ENCODE measurements at regions not wholly inside any gene's neighbourhood (a gene's known extent, or its start where the extent isn't known, plus 50 kb on each side); places are given as distances from the start of the nearest gene placed in this dataset.

DNA sequence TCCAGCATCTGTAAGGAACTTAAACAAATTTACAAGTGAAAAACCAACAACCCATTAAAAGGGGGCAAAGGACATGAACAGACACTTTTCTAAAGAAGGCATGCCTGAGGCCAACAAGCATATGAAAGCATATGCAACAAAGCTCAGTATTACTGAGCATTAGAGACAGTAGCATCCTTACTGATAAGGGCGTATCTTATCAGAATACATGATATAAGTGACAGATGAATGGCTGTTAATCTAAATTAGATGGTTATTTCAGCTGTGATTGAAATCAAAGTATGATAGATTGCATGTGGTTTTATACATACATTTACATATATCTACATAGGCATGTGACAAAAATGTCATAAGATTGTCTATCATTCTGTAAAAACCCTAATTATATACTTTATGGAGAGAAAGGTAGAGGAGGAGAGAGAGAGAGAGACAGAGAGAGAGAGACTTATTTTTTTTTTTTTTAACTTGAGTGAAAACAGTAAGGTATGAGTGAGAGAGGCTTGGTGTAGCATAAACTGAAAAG, 1240.7 kb downstream of the FAM181B start:
- no peaks in the 10 kb centered on the region for H3K27me3 ChIP-seq (ENCODE audit: control insufficient read depth, insufficient read depth, low read length)
- DNase-seq (ENCODE audit: low read depth), result no peak
- TF ChIP-seq, protein P1, sequence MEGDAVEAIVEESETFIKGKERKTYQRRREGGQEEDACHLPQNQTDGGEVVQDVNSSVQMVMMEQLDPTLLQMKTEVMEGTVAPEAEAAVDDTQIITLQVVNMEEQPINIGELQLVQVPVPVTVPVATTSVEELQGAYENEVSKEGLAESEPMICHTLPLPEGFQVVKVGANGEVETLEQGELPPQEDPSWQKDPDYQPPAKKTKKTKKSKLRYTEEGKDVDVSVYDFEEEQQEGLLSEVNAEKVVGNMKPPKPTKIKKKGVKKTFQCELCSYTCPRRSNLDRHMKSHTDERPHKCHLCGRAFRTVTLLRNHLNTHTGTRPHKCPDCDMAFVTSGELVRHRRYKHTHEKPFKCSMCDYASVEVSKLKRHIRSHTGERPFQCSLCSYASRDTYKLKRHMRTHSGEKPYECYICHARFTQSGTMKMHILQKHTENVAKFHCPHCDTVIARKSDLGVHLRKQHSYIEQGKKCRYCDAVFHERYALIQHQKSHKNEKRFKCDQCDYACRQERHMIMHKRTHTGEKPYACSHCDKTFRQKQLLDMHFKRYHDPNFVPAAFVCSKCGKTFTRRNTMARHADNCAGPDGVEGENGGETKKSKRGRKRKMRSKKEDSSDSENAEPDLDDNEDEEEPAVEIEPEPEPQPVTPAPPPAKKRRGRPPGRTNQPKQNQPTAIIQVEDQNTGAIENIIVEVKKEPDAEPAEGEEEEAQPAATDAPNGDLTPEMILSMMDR (IDR thresholded peaks at IDR 0.05; ENCODE audit: insufficient read depth, low read length, poor library complexity, severe bottlenecking), result no peak

DNA sequence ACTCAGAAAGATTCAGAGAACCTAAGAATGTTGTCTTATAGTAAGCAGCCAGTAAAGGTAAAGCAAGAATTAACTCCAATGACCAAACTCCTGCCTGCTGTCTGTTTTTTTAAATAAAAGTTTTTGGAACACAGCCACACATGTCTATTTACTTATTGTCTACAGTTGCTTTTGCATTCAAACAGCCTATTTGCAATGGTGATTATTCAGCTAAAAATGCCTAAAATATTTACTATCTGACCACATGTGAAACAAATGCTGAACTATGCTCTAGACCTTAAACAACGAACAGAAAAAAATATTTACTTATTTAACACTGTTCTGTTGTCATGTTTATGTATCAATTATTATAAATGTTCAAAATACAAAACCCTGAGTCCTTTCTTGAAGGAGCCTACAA, 1246.6 kb downstream of the FAM181B start:
- Histone ChIP-seq H3K27me3 (ENCODE audit: control insufficient read depth, insufficient read depth, low read length) (no peaks in the 10 kb centered on the region), H3K36me3 (ENCODE audit: control insufficient read depth, insufficient read depth, low read length) (no peaks in the 10 kb centered on the region), H3K4me3 (ENCODE audit: low read depth, low read length) (no peak overlapping the region)
- no peak for DNase-seq (ENCODE audit: low read depth)
- TF ChIP-seq, protein P1 (IDR thresholded peaks at IDR 0.05; ENCODE audit: insufficient read depth, low read length, poor library complexity, severe bottlenecking), result no peak

More for the DNA sequence above, 1240.7 kb downstream of the FAM181B start:
- Histone ChIP-seq H3K36me3 (ENCODE audit: control insufficient read depth, insufficient read depth, low read length) (no peaks in the 10 kb centered on the region), H3K4me3 (ENCODE audit: low read depth, low read length) (no peak overlapping the region)

GRCh38 chr11:81484196-81484595, 1249.5 kb downstream of the FAM181B start:
- DNase-seq (ENCODE audit: low read depth), result no peak
- TF ChIP-seq, protein P1 (IDR thresholded peaks at IDR 0.05; ENCODE audit: insufficient read depth, low read length, poor library complexity, severe bottlenecking), result no peak
- no peaks in the 10 kb centered on the region for H3K36me3 ChIP-seq (ENCODE audit: control insufficient read depth, insufficient read depth, low read length)
- no peaks in the 10 kb centered on the region for H3K27me3 ChIP-seq (ENCODE audit: control insufficient read depth, insufficient read depth, low read length)
- no peak overlapping the region for H3K4me3 ChIP-seq (ENCODE audit: low read depth, low read length)

DNA sequence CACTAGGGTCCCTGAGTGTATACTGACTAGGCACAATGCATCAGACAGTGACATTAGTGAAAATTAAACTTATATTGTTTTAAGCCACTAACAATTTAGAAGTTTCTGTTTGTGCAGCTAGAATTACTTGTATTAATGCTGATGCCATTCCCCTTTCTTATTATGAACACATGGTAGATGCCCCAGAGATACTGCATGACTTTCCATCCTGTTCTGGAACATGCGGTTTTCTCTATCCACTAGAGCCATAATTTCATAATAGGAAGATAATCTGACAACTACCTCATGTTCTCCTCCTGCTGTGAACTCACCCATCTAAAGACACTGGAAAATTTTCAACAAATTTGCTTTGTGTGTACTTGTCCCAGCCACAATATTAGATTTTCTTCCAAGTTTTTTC, 1256.4 kb downstream of the FAM181B start:
- TF ChIP-seq, protein P1 (IDR thresholded peaks at IDR 0.05; ENCODE audit: insufficient read depth, low read length, poor library complexity, severe bottlenecking), result no peak

GRCh38 chr11:81476345-81476744, 1257.3 kb downstream of the FAM181B start:
- no peaks in the 10 kb centered on the region for H3K27me3 ChIP-seq (ENCODE audit: control insufficient read depth, insufficient read depth, low read length)
- TF ChIP-seq, protein P1 (IDR thresholded peaks at IDR 0.05; ENCODE audit: insufficient read depth, low read length, poor library complexity, severe bottlenecking), result no peak
- no peak for DNase-seq (ENCODE audit: low read depth)
- no peak overlapping the region for H3K4me3 ChIP-seq (ENCODE audit: low read depth, low read length)
- no peaks in the 10 kb centered on the region for H3K36me3 ChIP-seq (ENCODE audit: control insufficient read depth, insufficient read depth, low read length)

More for the DNA sequence above, 1256.4 kb downstream of the FAM181B start:
- Histone ChIP-seq H3K4me3 (ENCODE audit: low read depth, low read length) (no peak overlapping the region), H3K36me3 (ENCODE audit: control insufficient read depth, insufficient read depth, low read length) (no peaks in the 10 kb centered on the region), H3K27me3 (ENCODE audit: control insufficient read depth, insufficient read depth, low read length) (no peaks in the 10 kb centered on the region)
- no peak for DNase-seq (ENCODE audit: low read depth)

DNA sequence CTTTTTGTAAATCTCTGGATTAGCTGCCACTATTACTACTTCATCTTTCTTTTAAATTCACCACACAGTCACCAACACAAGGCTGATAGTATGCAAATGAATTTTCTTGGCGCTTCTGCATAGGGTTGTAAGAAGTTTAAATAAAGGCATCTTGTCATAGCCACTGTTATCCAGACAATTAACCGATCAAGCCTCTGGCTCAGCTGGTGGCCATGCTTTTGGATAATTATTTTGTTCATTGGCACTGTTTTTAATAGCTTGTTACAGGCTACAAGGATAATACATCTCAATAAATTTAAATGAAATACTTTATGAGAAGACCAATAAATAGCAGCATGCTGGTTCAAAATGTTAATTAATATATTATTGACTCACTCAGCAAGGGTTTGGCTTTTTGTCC, 1261.0 kb downstream of the FAM181B start:
- no peak overlapping the region for H3K4me3 ChIP-seq (ENCODE audit: low read depth, low read length)
- H3K36me3 ChIP-seq (ENCODE audit: control insufficient read depth, insufficient read depth, low read length), result no peaks in the 10 kb centered on the region
- DNase-seq (ENCODE audit: low read depth), result no peak
- TF ChIP-seq, protein P1 (IDR thresholded peaks at IDR 0.05; ENCODE audit: insufficient read depth, low read length, poor library complexity, severe bottlenecking), result no peak
- H3K27me3 ChIP-seq (ENCODE audit: control insufficient read depth, insufficient read depth, low read length), result no peaks in the 10 kb centered on the region
